ENCODE measurements at regions not wholly inside any gene's neighbourhood (a gene's known extent, or its start where the extent isn't known, plus 50 kb on each side); places are given as distances from the start of the nearest gene placed in this dataset.

- TF ChIP-seq CTCF (optimal IDR thresholded peaks at IDR 0.05 in 1 of 3, IDR thresholded peaks at IDR 0.05 in 1 of 3, conservative IDR thresholded peaks at IDR 0.05 in 1 of 3; ENCODE audit: extremely low read depth in 1 of 3, insufficient read depth in 2 of 3, low read length in 3 of 3), result no peak
- no peak for TF ChIP-seq EZH2 (IDR thresholded peaks at IDR 0.05; ENCODE audit: low read length)
These were observed 508.9 kb upstream of the NOX3 start for GRCh38 chr6:155964544-155964943.

Data from keratinocyte (primary cell).